ENCODE measurements at regions not wholly inside any gene's neighbourhood (a gene's known extent, or its start where the extent isn't known, plus 50 kb on each side); places are given as distances from the start of the nearest gene placed in this dataset.

DNA sequence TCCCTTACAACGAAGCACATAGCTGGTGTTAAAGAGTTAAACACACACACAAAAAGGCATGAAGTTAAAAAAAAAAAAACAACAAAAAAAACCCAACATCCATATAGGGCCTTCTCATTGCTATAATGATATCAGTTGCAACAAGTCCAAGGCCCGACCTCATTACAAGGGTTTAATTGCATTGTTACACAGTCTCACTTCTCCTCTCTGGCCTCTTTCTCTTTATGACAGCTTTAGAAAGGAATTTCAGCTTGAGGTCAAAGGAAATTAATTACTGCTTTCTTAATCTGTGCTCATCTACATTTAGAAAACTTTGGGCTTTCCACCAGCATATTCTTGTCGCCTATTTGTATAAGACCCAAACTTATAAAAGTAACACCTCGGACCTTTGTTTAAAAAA is 342.1 kb downstream of the NR2F2 start:
- no peak for DNase-seq (ENCODE audit: low spot score)

GRCh38 chr15:96678386-96678785 is 347.9 kb downstream of the NR2F2 start:
- DNase-seq (ENCODE audit: low spot score), result no peak

DNA sequence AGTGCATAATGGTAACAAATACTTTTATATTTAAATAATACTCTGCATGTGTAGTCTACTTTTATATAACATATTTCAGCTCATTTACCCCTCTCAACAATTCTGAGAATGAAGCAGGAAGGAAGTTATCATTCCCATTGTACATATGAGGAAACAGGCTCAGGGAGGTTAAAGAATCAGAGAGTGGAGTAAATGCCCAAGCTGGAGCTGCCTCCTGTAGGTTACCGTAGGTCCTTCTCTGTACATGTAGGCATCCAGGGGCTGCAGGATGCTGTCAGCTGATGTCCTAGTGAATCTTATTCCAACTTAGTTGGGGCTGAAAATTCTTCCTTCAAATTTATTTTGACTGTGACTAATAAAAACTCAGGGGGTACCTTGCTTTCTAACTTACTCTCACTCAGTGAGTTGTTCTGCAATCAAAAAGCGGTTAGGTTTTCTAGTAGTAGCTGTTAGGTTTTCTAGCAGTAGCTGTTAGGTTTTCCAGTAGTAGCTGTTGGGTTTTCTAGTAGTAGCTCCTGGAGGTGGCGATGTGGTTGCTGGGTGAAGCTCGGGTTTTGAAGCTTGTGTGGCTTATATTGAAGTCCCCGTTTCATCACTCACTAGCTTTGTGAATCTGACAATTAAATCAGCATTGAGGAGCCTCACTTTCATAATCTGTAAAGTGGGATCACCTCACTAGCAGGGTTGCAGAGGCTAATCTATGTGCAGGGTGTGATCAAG is 357.0 kb downstream of the NR2F2 start:
- DNase-seq (ENCODE audit: low spot score), result no peak

- no peak for DNase-seq (ENCODE audit: low spot score)
Observed at GRCh38 chr15:96690733-96691132, 360.2 kb downstream of the NR2F2 start.

GRCh38 chr15:96692826-96693225 is 362.3 kb downstream of the NR2F2 start:
- no peak for DNase-seq (ENCODE audit: low spot score)

GRCh38 chr15:96693515-96693914 is 363.0 kb downstream of the NR2F2 start:
- DNase-seq (ENCODE audit: low spot score), result no peak

DNA sequence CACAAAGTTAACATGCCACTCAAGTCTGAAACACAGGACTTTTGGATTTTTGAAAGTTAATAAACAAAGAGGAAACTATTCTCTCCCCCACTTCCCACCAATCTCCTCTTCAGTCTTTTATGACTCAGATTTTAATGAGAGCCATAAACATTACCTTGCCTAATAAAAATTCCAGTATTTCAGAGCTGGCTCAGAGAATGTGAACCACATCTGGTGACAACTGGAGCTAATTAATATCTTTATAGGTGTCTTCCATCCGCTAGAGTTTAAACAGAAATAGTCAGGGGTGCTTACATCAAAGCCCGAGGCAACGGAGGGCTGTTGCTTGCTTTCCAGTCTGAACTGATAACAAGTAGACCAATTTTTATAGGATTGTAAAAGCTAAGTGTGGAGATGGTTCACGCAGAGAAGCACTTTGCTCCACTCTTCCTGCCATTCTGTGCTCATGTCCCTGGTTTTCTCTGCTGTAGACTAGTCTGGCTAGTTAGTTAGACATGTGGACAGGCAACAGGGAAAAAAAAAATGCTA is 363.6 kb downstream of the NR2F2 start:
- DNase-seq (ENCODE audit: low spot score), result no peak

- no peak for DNase-seq (ENCODE audit: low spot score)
Observed at GRCh38 chr15:96695426-96695825, 364.9 kb downstream of the NR2F2 start.

GRCh38 chr15:96699871-96700401 is 369.4 kb downstream of the NR2F2 start:
- DNase-seq (ENCODE audit: low spot score), result no peak

GRCh38 chr15:96700555-96700954 is 370.1 kb downstream of the NR2F2 start:
- DNase-seq (ENCODE audit: low spot score), result no peak

- no peak for DNase-seq (ENCODE audit: low spot score)
Observed at GRCh38 chr15:96701443-96701842, 370.9 kb downstream of the NR2F2 start.

DNA sequence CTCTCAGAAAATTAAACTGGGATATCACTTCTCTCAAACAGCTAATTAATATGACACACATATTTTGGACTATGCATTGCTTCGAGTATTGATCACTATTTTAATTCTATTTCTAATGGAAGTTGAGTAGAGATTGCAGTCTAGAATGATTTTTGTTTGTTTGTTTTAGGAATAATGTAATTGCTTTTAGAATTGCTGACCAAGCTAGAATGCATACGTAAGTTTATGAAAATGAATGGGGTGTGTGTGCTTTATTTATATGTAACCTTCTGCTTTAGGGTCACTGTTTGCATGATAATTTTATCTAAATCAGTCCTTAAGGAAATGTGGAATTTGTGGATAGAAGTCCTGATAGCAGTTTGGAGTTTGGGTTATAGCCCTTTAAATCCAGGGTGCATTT is 371.4 kb downstream of the NR2F2 start:
- DNase-seq (ENCODE audit: low spot score), result no peak

- no peak for DNase-seq (ENCODE audit: low spot score)
Observed at GRCh38 chr15:96702589-96702988, 372.1 kb downstream of the NR2F2 start.

DNA sequence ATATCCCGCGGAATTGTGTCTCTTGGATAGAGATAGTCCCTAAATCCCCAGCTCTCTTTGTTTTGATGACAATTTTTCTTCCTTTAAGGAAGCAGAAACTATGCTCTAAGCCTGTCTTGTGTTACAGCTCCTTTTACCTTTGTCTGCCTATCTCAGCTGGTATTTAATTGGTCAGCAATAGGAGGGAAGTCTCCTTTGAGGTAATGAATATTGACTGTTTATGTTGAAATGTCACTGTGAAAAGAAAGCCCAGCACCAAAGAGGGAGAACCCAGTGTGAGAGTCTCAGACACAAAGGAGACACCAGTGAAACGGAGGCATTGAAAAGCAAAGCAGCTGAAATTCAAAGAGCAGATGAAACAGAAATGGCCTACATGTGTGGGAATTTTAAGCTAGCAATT is 372.6 kb downstream of the NR2F2 start:
- no peak for DNase-seq (ENCODE audit: low spot score)

DNA sequence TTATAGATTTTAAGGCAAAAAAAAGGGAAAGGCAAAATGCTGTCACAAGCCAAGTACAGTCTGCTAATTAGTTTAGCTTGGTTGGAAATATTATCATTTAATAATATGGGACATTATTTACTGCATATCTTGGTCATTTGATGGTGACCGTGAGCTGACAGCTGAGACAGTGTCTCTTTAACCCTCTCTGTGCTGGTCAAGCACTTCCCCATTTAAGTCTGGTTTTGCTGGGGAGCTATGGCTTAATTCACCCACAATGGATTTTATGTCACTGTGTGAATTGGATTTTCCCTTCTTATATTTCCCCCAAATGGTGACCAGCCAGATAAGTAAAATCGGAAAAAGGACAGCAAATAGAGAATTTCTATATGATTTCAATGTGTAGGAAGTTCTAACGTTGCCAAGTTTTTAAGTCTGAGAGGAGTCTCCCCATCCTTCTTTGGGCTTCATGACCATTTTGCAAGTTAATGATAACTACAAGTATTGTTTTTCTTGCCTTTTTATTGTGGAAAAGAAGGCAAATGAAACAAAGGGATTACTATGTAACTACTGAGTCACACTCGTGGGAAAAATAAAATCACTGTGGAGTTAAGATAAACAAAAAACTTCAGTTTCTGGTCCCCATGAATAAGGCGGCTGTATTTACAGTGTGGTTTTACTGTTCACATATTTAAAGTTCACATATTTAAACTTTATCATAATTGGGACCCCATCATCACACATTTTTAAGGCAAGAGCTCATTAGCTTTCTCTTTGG is 373.5 kb downstream of the NR2F2 start:
- no peak for DNase-seq (ENCODE audit: low spot score)

DNA sequence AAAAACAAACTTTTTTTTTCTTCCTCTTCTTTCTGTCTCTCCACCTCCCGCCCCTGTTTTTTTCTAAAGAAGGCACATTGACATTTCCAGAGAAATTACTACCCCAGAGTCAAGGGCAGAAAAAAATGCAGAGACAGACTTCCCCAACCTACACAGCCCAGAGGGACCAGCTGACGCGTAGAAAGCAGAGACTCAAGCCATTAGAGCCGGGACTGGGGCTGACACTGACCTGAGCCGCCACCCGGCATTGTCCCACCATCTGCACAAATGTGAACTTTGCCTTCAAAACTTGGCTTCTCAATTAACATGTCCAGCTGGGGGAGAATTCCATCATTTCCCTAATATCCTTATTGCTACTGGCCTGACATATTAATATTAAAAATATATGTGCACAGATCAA is 385.6 kb downstream of the NR2F2 start:
- no peak for DNase-seq (ENCODE audit: low spot score)

- no peak for DNase-seq (ENCODE audit: low spot score)
Observed at GRCh38 chr15:96716478-96716877, 386.0 kb downstream of the NR2F2 start.

DNA sequence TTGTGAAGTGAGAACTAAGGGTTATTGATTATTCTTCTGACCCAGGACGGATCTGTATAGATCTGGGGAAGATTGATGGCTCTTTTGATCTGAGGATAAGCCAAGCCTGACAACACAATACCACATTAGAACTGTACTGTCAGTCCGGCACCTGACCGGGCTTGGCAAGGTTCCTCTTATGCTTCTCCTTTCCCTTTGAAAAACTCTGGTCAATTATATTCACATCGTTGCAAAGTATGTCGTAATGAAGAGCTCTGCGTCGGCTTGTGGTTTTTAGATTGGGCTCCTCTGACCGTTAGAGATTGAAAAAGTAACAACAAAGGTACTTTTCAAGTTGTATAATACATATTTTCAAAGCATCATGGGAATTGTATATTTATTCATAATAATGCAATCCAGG is 389.8 kb downstream of the NR2F2 start:
- no peak for DNase-seq (ENCODE audit: low spot score)

GRCh38 chr15:96720656-96721055 is 390.2 kb downstream of the NR2F2 start:
- DNase-seq (ENCODE audit: low spot score), result no peak

DNA sequence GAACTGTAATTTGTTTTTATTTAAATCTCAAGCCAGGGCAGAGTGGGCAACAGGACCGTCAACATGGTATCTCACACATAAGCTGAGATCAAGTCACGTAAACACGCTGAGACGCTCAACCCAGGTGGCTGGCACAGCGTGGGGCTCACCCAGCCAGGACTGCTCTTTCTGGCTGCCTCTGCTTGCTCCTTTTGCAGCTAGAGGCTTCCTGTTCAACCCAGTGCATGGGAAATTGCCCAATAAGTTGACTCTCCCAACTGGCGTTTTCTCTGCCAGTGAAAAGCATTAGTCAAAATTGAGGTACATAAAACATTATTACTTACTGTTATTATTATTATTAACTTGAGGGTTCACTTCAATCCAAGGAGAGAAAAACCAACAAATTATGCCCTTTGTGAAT is 398.1 kb downstream of the NR2F2 start:
- DNase-seq (ENCODE audit: low spot score), result no peak

- no peak for DNase-seq (ENCODE audit: low spot score)
Observed at GRCh38 chr15:96732704-96733103, 402.2 kb downstream of the NR2F2 start.

DNA sequence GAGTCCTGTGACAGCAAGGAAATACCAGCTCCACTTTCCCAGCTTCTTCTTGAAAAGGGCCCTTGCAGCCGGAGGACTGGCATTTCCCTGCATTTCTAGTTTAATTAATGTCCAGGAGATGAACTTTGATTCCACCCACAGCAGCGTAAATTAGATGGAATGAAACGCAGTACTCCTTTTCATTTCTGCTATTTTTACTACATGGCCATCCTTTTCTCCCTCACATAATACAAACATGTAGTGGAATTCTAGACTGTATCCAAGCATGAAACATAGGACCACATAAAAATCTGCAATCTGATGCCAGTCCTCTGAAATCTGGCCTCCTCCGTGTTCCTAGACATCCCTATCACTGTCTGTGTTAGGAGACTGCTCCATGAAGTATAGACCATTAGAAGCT is 403.2 kb downstream of the NR2F2 start:
- no peak for DNase-seq (ENCODE audit: low spot score)

DNA sequence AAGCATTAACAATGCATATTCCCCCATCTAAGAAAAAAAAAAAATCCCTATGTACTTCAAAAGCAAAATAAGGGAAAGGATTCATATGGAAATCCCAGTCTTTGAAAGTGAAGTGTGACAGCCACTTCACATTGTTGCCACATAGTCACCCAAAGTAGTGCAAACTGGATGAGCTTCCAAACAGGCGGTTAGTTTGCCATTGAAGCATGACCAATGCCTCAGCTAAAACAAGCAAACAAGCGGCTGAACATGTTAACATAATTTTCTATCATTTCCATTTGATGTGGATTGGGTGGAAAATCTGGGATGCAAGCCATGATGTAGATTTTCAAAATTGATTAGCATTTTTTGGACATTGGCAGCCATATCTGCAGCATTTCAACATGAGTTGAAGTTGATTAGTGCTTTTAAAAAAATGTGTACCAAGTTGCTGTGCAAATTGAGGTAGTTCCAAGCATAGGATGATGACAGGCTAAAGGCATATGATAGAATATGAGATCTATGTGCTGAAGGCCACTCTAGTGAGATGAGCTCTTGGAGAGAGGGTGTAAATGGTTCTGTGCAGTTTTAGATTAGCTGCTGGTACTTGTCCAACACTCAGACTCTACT is 405.2 kb downstream of the NR2F2 start:
- DNase-seq (ENCODE audit: low spot score), result no peak
